ENCODE measurements at regions not wholly inside any gene's neighbourhood (a gene's known extent, or its start where the extent isn't known, plus 50 kb on each side); places are given as distances from the start of the nearest gene placed in this dataset.
"Not testable (repeated sequence)": the region's sequence is repeated elsewhere in the genome, so short reads cannot be mapped to it uniquely, and the experiment has no call there.

DNA sequence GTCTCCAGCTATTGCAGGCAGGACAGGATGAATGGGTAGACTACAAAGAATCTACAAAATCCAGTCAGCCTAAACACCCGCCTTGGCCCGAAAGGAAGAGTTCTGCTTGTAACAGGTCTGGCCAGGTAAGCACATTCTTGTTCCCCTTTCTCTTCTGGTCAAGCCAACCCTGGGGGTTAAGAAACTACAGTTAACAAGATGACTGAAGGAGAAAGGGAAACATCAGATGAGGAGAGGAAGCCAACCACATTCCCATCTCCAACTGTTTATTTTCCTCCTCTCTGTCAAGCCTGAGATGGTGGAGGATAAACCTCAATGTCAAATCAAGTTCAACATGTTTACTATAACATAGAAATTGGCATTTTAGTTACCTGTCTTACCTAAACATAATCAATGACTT, 198.9 kb downstream of the IPMK start:
- no peak for DNase-seq (ENCODE audit: low spot score)

DNA sequence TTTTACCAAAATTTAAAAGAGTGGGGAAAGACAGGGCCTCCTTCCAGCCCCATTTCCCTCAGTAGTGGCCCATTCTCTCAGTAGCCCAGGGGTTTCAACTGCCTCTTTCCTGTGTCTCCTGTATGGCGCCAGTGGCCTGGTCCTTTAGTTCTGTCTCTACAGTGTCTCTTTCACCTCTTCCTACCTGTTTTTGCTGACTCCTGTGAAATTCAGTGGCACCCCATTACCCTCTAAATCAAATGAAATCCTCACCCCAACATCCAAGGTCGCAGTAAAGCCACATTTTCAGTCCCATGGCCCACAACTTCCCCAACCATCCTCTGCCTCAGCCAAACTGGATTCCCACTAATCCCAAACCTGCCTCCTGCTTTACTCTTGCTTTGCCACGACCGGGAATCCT, 200.7 kb downstream of the IPMK start:
- no peak for DNase-seq (ENCODE audit: low spot score)

DNA sequence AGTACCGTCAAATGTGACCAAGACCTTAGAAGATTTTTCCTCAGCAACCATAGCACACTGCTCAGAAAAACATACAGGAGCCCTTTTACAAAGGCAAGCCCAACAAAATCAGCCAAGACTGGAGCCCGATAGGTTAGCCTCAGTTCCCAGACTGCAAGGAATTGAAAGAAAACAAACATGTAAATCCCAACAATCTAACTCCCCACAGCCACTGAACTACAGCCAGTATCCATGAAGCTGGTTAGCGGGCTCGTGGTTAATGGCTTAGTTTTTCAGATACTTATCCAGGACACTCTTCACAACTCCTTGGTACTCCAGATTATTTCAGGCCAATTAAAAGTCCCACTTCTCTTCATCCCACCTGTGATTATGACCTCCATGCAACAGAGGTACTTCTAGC, 201.6 kb downstream of the IPMK start:
- DNase-seq (ENCODE audit: low spot score), result no peak

DNA sequence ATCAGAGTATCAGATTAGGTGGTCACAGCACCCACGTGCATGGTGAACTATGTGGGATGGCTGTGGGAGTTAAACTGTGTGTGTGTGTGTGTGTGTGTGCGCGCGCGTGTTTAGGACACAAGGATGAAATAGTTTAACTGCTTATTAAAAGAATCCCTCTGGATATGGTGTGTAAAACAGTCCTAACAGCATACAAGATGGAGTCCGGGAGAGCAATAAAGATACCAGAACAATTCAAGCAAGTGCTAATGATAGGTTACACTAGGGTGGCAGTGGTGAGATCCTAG, 202.2 kb downstream of the IPMK start:
- no peak for DNase-seq (ENCODE audit: low spot score)

DNA sequence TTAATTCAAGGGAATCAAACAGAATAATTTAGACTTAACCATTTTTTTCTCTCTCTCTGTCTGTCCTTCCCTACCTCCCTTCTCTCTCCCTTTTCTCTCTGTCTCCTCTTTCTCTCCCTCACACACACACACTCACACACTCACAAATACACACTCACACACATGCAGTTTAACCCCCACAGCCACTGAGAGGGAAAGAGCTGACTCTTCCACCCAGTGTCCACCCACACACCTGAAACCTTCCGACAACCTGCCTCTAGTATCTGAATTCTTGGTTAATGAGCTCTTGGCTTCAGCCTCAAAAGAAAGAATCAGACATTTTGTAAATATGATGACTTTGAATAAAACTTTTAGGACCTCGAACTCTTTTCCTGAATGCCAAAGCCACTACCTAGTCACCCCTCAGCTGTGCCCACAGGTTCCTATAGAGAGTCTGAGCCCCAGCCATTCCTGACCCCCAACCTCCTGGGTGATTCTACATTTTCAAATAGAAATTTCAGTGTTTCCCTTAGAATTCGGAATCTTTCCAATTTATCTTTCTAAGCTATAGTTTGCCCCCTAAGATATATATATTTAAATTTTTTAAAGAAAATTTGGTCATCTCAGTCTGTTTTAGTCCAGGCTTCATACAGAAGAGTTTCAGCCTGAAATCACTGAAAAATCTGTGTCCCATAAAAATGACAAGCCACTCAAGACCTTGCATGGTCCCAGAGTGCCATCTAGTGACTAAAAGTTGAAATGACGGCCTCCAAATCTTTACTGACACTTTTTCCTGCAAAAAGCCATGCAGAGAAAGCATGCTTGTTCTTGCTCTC, 202.8 kb downstream of the IPMK start:
- peak; percentile 85 for DNase-seq (ENCODE audit: low spot score)

DNA sequence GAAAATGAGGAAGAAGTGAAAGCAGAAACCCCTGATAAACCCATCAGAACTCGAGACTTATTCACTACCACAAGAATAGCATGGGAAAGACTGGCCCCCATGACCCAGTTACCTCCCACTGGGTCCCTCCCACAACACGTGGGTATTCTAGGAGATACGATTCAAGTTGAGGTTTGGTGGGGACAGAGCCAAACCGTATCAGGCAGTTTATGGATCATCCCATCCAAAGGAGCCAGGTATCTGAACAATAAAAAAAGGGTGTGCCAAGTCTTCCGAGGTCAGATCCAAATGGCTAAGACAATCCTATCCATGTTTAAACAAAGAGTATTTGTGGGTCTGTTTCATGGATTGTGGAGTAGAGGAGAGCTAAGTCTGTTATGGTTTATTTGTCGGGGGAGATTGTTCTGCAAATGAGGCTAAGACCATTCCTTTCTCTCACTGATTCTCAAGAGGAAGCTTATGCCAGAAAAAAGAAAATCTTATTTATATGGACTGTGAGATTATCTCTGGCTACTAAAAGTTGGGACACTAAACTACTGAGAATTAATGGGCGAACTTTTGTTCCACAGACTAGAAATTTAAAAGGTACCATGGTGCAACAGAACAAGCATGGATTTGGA, 203.7 kb downstream of the IPMK start:
- no peak for DNase-seq (ENCODE audit: low spot score)

DNA sequence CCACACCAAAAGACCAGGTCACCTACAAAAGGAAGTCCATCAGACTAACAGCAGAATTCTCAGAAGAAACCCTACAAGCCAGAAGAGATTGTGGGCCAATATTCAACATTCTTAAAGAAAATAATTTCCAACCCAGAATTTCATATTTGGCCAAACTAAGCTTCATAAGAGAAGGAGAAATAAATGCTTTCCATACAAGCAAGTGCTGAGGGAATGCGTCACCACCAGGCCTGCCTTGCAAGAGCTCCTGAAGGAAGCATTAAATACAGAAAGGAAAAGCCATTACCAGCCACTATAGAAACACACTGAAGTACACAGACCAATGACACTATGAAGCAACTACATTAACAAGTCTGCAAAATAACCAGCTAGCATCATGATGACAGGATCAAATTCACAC, 209.0 kb downstream of the IPMK start:
- DNase-seq (ENCODE audit: low spot score), result not testable (repeated sequence)

DNA sequence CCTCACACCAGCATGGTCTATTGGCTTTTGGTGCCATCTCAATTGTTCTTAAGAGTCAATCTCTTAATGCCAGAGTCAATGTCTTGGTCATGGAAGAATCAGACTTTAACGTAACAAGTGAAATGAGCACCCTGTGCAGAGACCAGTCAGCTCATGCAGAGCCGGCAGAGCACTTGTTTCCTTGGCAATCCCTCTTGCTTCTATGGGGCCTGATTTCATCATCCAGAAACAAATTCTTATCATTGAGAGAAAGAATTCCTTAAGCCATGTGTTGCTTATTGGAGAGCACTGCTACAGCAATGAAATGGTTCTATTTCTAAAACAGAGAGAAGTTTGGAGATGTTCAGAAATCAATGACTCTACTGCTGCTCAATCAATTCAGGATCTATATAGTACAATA, 212.8 kb downstream of the IPMK start:
- DNase-seq (ENCODE audit: low spot score), result no peak

DNA sequence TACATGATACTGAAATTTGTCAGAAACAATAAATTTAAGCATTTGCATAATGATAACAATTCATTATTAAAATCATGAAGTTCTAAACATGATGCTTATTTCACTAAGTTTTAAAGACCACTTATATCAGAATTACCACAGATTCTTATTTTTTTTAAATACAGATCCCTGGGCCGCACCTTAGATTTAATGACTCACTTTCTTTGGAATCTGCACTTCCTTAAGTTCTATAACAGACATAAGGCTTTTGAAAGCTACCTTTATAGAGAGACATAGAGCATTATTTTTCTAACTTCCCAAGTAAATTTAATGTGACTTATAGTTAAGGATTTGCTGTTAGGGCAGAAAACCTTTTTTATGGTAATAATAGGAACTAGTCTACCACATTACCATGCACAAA, 214.9 kb downstream of the IPMK start:
- DNase-seq (ENCODE audit: low spot score), result no peak

DNA sequence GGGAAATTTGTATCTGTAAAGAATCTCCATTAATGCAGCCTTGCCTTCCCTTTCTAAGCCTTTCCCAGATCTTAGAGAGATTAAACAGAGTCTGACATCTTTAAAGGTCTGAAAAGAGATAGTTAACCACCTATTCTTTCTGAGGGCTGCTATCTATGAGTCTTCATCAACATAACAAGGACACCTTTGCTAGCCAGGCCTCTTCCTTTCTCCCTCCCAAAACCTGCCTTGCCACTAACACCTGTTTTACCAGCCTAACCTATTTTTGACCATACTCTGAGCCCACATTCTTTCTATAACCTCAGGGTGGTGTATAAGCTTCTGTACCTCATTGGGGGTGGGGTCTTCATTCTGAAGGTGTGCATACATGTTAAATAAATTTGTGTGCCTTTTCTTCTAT, 217.1 kb downstream of the IPMK start:
- no peak for DNase-seq (ENCODE audit: low spot score)

DNA sequence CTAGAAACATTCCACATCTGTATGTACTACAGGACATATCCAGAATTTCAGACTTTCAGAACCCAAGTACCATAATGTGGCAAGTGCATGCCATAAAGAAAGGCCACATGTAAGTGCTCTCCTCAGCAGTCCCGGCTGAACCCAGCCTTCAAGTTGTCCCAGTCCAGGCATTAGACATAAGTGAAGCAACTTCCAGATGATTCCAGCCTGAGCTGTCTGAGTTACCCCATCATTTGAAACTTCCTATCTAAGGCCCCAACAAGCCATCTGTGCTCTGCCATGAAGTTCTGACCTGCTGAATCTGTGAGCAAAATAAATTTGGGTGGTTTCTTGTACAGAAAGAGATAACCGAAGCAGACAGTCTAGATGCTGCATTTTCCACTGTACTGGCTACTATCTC, 218.8 kb downstream of the IPMK start:
- DNase-seq (ENCODE audit: low spot score), result no peak

DNA sequence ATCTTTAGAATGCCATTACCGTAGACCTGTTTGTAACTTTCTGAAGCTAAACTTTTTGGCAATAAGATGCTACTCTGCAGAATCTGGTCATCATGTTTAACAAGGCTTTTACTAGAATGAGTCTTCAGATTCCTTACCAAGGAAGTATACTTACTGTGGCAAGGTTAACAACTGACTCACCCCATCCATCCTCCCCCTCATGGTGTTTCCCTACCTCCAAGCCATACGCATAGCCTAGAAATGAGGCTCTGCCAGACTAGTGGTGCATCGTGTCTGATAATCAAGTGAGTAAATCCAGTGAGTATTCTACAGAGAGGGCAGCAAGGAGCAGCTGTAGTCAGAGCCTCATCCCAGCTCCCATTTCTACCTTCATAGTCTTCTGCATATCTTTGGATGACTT, 223.6 kb downstream of the IPMK start:
- DNase-seq (ENCODE audit: low spot score), result no peak

DNA sequence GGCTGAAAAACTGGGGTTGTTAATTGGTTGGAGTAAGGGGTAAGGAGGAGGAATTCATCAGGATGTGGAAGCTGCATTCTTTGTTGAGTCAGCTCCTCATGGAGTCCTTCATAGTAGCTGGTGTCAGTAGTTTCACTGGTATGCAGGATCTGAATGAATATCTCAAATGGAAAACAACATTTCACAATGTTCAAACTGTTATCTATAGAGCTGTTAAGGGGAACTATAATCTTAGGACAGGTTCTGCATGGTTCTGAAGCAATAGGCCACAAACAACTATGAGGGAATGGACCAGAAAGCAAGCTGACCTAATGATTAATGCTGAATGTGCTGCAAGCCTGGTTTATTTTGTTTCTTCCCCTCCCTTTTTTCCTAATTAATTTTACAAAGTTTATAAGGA, 225.8 kb downstream of the IPMK start:
- no peak for DNase-seq (ENCODE audit: low spot score)

DNA sequence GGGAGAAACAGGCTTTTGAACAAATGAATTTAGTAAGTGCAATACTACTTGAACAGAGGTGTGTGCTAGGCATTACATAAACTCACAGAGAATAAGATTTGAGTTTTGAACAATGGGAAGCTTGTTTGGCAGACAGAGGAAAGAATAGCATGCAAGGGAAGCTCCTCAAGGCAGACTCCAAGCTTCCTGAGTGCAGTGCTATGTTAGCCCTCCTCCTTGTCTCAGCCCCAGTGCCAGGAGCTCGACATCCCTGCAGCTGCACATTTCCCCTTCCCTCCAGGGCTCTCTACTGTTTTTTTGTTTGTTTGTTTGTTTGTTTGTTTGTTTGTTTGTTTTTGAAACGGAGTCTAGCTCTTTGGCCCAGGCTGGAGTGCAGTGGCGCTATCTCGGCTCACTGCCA, 237.5 kb downstream of the IPMK start:
- no peak for DNase-seq (ENCODE audit: low spot score)

DNA sequence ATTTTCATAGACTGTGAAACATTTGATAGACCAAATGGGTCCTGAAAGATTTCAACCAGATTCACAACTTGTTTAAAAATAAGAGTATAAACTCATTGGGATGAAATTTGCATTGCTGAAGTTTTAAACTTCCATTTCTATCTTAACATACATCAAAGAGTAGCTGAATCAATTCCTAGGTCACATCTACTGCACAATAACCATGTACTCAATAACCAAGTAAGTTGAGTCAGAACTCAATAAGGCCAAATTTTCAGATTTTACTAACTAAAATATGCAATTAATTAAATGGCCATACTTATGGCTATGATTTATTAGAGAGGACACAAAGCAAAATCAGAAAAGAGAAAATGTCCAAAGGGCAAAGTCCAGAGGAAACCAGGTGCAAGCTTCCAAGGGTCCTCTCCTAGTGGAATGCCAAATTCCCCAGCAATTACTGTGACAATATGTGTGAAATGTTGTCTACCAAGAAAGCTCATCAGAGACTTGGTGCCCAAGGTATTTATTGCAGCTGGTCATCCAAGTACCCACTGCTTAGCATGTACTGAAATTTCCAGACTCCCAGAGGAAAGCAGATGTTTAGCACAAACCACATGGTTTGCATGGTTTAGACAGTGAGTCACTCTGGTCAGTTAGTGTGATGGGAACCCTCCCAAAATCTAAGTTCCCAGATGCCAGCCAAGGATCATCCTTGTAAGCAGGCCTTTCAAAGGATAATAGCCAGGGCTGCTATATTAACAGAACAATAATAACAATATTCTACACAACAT, 238.9 kb downstream of the IPMK start:
- no peak for DNase-seq (ENCODE audit: low spot score)

DNA sequence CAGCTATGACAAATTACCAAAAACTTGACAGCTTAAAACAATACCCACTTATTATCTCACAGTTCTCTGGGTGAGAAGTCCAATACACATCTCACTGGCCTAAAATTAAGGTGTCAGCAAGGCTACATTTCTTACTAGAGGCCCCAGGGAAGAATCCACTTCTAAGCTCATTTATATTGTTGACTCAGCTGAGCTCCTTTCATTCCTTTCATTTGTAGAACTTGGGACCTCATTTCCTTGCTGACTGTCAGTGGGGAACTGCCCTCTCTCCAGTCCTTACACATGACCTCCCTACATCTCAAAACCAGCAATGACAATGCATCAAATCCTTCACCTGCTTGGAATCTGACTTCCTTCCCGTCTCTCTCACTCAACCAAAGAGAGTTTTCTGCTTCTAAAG, 240.3 kb downstream of the IPMK start:
- no peak for DNase-seq (ENCODE audit: low spot score)

DNA sequence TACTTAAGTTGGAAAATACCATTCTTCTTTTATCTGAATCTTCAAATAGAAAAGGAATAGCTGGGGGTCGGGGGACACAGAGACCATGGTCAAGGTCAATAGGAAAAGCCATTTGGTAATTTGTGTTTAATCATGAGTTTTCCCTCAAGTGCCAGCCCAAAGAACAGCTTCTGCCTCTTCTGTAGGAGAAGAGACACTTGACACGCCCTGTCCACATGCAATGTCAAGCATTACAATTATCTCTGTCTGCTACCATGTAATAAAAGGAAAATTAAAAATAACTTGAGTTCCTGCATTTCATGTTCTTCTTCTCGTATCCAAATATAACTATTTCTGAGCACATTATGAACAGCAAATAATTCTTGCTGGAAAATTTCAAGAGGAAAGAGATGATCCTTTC, 241.7 kb downstream of the IPMK start:
- no peak for DNase-seq (ENCODE audit: low spot score)

DNA sequence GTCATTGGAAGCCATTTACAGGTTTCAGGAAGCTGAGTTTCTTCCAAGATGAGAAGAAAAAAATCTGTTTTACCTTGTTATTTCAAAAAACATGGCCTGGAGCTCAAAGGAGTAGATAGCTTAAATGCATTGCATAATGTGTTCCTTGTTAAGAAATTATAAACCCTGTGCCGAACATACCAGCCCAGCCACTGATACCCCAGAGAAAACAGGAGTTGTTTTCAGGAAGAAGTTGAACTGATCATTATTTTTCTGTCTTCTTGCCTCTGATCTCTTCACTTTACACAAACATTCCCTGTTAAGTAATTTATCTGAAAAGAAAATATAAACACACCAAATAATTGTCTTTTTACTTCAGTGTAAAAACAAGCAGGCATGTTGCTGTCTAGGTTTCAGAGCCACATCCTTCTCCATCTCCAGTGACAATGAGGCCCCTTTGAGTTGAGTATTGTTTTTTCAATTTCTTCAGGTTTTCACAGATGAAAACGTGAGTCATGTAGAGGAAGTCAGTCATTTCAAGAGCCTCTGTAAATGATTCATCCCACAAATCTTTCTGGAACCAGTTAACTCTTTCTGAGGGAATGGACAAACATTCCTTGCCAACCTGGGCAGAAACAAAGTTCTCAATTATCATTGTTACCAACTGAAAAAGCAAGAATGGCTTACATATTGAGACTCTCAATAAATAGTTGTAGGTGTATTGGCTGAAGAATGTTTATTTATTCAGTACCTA, 244.2 kb downstream of the IPMK start:
- DNase-seq (ENCODE audit: low spot score), result peak; percentile 85

DNA sequence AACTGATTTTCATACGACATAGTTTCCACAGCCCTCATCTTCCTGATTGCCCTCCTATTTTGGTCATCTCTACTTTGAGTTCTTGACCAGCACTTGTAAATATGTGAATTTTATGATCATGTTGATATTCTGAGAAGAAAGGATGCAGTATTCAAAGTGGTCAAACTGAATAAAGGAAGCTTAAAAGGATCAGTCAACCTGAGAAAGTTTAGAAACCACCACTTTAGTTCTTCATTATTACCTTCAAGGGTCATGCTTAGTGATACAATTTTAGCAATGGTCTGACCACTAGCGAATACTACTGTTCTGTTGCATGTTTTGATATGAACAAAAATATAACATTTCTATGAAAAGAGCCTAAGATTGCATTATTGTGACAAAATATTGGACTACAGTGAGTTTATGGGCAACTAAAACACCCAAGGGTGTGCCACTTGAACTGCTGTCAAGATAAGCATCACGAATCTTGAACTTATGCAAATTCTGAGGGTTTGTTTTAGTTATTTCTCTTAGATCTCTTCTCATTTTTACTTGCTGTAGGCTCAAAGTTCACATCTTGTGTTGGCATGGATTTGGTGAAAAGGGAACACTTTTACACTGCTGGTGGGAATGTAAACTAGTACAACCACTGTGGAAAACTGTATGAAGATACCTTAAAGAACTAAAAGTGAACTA, 247.7 kb downstream of the IPMK start:
- DNase-seq (ENCODE audit: low spot score), result no peak

DNA sequence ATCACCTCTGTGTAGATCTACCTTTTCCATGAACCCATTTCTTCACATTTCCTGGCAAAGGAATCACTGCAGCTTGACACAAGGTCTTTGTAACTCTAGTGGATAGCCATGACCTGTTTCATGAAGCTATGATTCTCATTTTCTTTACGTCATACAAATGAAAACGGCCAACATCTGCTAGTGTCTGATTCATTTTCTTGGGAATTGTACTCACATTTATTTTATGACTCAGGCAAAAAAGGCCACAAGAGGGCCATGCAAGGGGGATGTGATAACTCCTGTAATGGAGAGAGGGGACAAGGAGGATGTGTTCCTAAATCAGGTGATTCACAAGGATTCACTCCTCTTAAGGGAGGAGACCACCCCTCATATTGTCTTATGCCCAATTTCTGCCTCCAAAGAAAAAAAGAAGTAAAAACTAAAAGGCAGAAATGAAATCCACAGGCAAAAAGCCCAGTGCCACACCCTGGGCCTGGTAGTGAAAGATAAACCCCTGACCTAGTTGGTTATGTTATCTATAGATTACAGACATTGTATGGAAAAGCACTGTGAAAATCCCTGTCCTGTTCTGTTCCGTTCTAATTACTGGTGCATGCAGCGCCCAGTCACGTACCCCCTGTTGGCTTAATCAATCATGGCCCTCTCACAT, 249.9 kb downstream of the IPMK start:
- no peak for DNase-seq (ENCODE audit: low spot score)

DNA sequence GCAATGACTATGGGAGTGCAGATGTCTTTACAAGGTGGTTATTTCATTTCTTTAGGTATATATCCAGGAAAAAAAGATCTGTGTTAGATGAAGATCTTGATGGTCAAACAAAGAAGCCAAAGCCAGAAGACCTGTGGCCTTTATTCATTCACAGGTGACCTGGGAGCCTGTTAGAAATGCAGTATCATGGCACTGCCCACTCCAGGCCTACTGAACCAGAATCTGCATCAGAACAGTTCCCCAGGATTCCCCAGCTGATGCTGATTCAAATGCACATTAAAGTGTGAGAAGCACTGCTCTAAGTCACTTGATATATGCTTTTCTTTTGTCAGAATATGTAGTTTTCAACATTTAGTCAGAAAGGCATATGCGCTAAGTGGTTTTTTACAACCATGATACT, 251.1 kb downstream of the IPMK start:
- DNase-seq (ENCODE audit: low spot score), result no peak
